ENCODE measurements at regions not wholly inside any gene's neighbourhood (a gene's known extent, or its start where the extent isn't known, plus 50 kb on each side); places are given as distances from the start of the nearest gene placed in this dataset.

GRCh38 chr14:95385701-95386100 lies 66.0 kb upstream of the CLMN start:
- TF ChIP-seq POLR2AphosphoS5 (IDR thresholded peaks at IDR 0.05; ENCODE audit: low read depth, low read length) (no peak), TAF1 (IDR thresholded peaks at IDR 0.05; ENCODE audit: borderline replicate concordance, insufficient read depth, low read length) (no peak), REST (IDR thresholded peaks at IDR 0.05; ENCODE audit: insufficient read depth in 1 of 2, low read depth in 2 of 2, low read length in 2 of 2) (no peak)
